A549 (cell line): ENCODE measurements at regions not wholly inside any gene's neighbourhood (a gene's known extent, or its start where the extent isn't known, plus 50 kb on each side); places are given as distances from the start of the nearest gene placed in this dataset.

ENCODE experiments used
- ATAC-seq, 2 experiments: fragments of 200-7000 bp in 1 of 2; fragments of >200 bp in 1 of 2; cut with Nextera tagmentation in 1 of 2; cut with Tn5 transposase in 1 of 2; 3 replicates each; pipeline versions ENCODE4 v1.8.0 to v1.9.1; 2018 to 2020; ENCODE audit warnings: mild to moderate bottlenecking in 1 of 2, moderate library complexity in 1 of 2
- CTCF ChIA-PET: fragments of 300-600 bp; sonication (Branson Sonifier 250); formaldehyde crosslinking; extraction: SDS; loops from one replicate; lab custom pipeline; 2021; ENCODE audit warnings: antibody characterized with exemption, inconsistent platforms; lab: Yijun Ruan, JAX
- POLR2A ChIA-PET: fragments of 350-600 bp; formaldehyde crosslinking; extraction: SDS; loops from one replicate; lab custom pipeline; 2021; ENCODE audit warnings: antibody characterized with exemption, inconsistent platforms; lab: Yijun Ruan, JAX
- DNase-seq, 2 experiments: peaks; one replicate each; pipeline versions ENCODE4 v3.0.0 to v3.0.0-alpha.2; 2011 to 2016; ENCODE audit warnings: low read depth in 1 of 2, low spot score in 1 of 2
- FAIRE-seq: peaks from 2 replicates; lab custom pipeline; 2011; peaks lifted over from hg19 to GRCh38; lab: Jason Lieb, UNC
- H3K27ac ChIP-seq, 2 experiments: fragments of >200 bp; sonication (Bioruptor Twin); formaldehyde crosslinking; 3 replicates each; pipeline ENCODE4 v1.5.1; 2016 to 2017
- H3K4me1 ChIP-seq: fragments of >200 bp; sonication (Bioruptor Twin); formaldehyde crosslinking; 3 replicates; pipeline ENCODE4 v1.6.1; 2016
- H3K4me2 ChIP-seq: fragments of >200 bp; sonication (Bioruptor Twin); formaldehyde crosslinking; 3 replicates; pipeline ENCODE4 v1.6.1; 2016
- H3K4me3 ChIP-seq: fragments of >200 bp; sonication (Bioruptor Twin); formaldehyde crosslinking; 3 replicates; pipeline ENCODE4 v1.5.1; 2016
- H3K9me3 ChIP-seq: fragments of >200 bp; sonication (Bioruptor Twin); formaldehyde crosslinking; 3 replicates; pipeline ENCODE4 v1.6.1; 2016
- CBX8 ChIP-seq: fragments of 200-600 bp; sonication (generic); IDR thresholded peaks from 2 replicates; pipeline ENCODE4 v1.6.1; 2016
- CHD4 ChIP-seq: fragments of 200-600 bp; sonication (generic); IDR thresholded peaks from 2 replicates; pipeline ENCODE4 v1.6.1; 2016; ENCODE audit warnings: antibody characterized with exemption, mild to moderate bottlenecking, borderline replicate concordance
- CTCF ChIP-seq: fragments of >200 bp; sonication (Bioruptor Twin); formaldehyde crosslinking; IDR thresholded peaks from 3 replicates; pipeline ENCODE4 v1.5.1; 2016
- EP300 ChIP-seq, 2 experiments: fragments of >200 bp; sonication (Bioruptor Twin); formaldehyde crosslinking; IDR thresholded peaks; 2 replicates in 1 of 2; 3 replicates in 1 of 2; pipeline ENCODE4 v1.6.1; 2016 to 2017
- ESRRA ChIP-seq: fragments of 150-350 bp; IDR thresholded peaks from 2 replicates; pipeline ENCODE4 v1.6.1; 2014; ENCODE audit warnings: mild to moderate bottlenecking, low read length, borderline replicate concordance
- FOXS1 ChIP-seq: fragments of 250-450 bp; sonication (Bioruptor Pico); IDR thresholded peaks from 2 replicates; pipeline ENCODE4 v1.5.0; 2020; ENCODE audit warnings: mild to moderate bottlenecking, moderate library complexity
- HDAC2 ChIP-seq: fragments of 200-600 bp; sonication (generic); IDR thresholded peaks from 2 replicates; pipeline ENCODE4 v1.6.1; 2016
- HOXB13 ChIP-seq: fragments of 250-450 bp; sonication (Bioruptor Pico); IDR thresholded peaks from 2 replicates; pipeline ENCODE4 v1.5.0; 2020; ENCODE audit warnings: low read depth, mild to moderate bottlenecking, moderate library complexity
- JUN ChIP-seq, 2 experiments: fragments of >200 bp; sonication (Bioruptor Twin); formaldehyde crosslinking; IDR thresholded peaks; 2 replicates in 1 of 2; 3 replicates in 1 of 2; pipeline ENCODE4 v1.6.1; 2016 to 2017
- NFE2L2 ChIP-seq: fragments of 150-350 bp; conservative IDR thresholded peaks from 2 replicates; pipeline ENCODE4 v1.6.1; 2014; ENCODE audit warnings: low read length
- PHF8 ChIP-seq: fragments of 200-600 bp; sonication (generic); IDR thresholded peaks from 2 replicates; pipeline ENCODE4 v1.6.1; 2016; ENCODE audit warnings: low read depth, mild to moderate bottlenecking, antibody characterized with exemption, moderate library complexity, borderline replicate concordance
- RNF2 ChIP-seq: fragments of 200-600 bp; sonication (generic); IDR thresholded peaks from 2 replicates; pipeline ENCODE4 v1.6.1; 2016; ENCODE audit warnings: low read depth, mild to moderate bottlenecking, antibody characterized with exemption, moderate library complexity, borderline replicate concordance
- TP53 ChIP-seq: fragments of 250-450 bp; sonication (Bioruptor Pico); IDR thresholded peaks from 2 replicates; pipeline ENCODE4 v1.5.0; 2021; ENCODE audit warnings: mild to moderate bottlenecking, moderate library complexity
- ZFP36 ChIP-seq: fragments of 450-650 bp; IDR thresholded peaks from 2 replicates; pipeline ENCODE4 v1.6.1; 2014; ENCODE audit warnings: borderline replicate concordance; ENCODE audit not compliant: partially characterized antibody
- ZSCAN20 ChIP-seq: fragments of 250-450 bp; sonication (Bioruptor Pico); IDR thresholded peaks from 2 replicates; pipeline ENCODE4 v1.8.0; 2022; ENCODE audit warnings: mild to moderate bottlenecking, moderate library complexity
- WGBS: methylation state at CpG from one replicate; pipeline ENCODE4 v1.1.6; 2017; ENCODE audit errors: missing lambda C conversion rate; 5-methylcytosine and 5-hydroxymethylcytosine counted together
- TF ChIP-seq, protein P1 (sequence below): IDR thresholded peaks from 2 replicates; pipeline ENCODE4 v1.6.1; 2012
- TF ChIP-seq, protein P2 (sequence below): fragments of 200-600 bp; sonication (generic); IDR thresholded peaks from 2 replicates; pipeline ENCODE4 v1.6.1; 2016; ENCODE audit warnings: antibody characterized with exemption, mild to moderate bottlenecking, moderate library complexity

DNA sequence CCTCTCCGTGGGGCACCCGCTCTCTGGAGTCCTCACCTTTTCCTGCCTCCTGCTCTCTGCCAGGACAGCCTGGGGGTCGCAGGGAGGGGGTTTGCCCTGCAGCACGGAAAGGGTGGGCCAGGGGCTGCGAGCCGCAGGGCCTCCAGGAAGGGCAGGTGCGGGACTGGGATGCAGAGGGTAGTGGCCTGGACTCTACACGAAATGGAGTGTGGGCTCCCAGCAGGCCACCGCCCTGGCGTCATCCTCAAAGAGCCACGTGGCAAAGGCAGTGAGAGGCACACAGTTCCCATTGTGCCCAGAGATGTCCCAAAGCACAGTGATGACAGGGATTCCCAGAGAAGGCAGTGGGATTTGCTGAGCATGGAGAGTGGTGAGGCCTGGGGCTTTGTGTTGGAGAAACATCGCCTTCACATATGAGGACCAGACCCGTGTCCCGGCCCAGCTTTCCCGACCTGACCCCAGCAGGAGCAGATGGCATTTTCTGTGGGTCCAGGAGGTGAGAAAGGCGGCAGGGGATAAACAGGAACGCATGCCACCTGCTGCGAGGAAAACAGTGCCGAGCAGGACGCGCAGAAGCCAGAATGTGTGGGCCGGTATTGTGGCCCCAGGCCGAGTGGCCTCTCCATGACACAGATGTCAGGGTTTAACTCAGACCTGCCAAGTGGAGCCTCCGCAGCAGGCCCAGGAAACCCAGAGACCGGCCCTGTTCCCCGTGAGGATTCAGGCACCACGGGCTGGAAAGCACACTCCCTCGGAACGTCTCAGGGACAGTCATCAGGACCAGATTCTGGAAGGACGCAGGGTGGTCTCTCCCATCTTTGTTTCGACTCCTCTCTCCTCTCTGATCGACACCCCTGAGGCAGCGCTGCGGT lies 855.5 kb upstream of the SALL3 start:
- FAIRE-seq (no peak), DNase-seq (no peak), ATAC-seq (no peak)
- POLR2A ChIA-PET = no interaction called here
- Histone ChIP-seq H3K9me3 (no peaks in the 10 kb centered on the region), H3K4me3 (no peak overlapping the region), H3K27ac (no peak overlapping the region), H3K4me1 (no peaks in the 10 kb centered on the region), H3K4me2 (no peak overlapping the region)
- CTCF ChIA-PET = no interaction called here
- TF ChIP-seq RNF2 (no peak), NFE2L2 (no peak), CBX8 (no peak), ESRRA (no peak), ZFP36 (no peak), EP300 (IDR thresholded peaks at IDR 0.05) (no peak), JUN (IDR thresholded peaks at IDR 0.05) (no peak), PHF8 (no peak), ZSCAN20 (CRISPR knock-in tag) (no peak), HDAC2 (no peak)
- TF ChIP-seq, protein P1, sequence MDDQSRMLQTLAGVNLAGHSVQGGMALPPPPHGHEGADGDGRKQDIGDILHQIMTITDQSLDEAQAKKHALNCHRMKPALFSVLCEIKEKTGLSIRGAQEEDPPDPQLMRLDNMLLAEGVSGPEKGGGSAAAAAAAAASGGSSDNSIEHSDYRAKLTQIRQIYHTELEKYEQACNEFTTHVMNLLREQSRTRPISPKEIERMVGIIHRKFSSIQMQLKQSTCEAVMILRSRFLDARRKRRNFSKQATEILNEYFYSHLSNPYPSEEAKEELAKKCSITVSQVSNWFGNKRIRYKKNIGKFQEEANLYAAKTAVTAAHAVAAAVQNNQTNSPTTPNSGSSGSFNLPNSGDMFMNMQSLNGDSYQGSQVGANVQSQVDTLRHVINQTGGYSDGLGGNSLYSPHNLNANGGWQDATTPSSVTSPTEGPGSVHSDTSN = no peak
- WGBS = 52% methylated on average over 13 of the region's 34 CpGs

GRCh38 chr18:78125206-78125896 lies 854.3 kb upstream of the SALL3 start:
- TF ChIP-seq, protein P2, sequence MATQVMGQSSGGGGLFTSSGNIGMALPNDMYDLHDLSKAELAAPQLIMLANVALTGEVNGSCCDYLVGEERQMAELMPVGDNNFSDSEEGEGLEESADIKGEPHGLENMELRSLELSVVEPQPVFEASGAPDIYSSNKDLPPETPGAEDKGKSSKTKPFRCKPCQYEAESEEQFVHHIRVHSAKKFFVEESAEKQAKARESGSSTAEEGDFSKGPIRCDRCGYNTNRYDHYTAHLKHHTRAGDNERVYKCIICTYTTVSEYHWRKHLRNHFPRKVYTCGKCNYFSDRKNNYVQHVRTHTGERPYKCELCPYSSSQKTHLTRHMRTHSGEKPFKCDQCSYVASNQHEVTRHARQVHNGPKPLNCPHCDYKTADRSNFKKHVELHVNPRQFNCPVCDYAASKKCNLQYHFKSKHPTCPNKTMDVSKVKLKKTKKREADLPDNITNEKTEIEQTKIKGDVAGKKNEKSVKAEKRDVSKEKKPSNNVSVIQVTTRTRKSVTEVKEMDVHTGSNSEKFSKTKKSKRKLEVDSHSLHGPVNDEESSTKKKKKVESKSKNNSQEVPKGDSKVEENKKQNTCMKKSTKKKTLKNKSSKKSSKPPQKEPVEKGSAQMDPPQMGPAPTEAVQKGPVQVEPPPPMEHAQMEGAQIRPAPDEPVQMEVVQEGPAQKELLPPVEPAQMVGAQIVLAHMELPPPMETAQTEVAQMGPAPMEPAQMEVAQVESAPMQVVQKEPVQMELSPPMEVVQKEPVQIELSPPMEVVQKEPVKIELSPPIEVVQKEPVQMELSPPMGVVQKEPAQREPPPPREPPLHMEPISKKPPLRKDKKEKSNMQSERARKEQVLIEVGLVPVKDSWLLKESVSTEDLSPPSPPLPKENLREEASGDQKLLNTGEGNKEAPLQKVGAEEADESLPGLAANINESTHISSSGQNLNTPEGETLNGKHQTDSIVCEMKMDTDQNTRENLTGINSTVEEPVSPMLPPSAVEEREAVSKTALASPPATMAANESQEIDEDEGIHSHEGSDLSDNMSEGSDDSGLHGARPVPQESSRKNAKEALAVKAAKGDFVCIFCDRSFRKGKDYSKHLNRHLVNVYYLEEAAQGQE = no peak
- TF ChIP-seq HOXB13 (CRISPR knock-in tag) (no peak), FOXS1 (no peak), CHD4 (no peak), EP300 (IDR thresholded peaks at IDR 0.05) (no peak), TP53 (no peak), CTCF (no peak), ZSCAN20 (CRISPR knock-in tag) (no peak)
- DNase-seq = no peak
- ChIA-PET CTCF (no interaction called here), POLR2A (no interaction called here)
- no peak overlapping the region for H3K4me3 ChIP-seq
- WGBS = 35% methylated on average over 6 of the region's 7 CpGs
- no peak for ATAC-seq
- no peak overlapping the region for H3K4me2 ChIP-seq
- H3K4me1 ChIP-seq = no peaks in the 10 kb centered on the region
- FAIRE-seq = no peak
- H3K9me3 ChIP-seq = no peaks in the 10 kb centered on the region
- no peak overlapping the region for H3K27ac ChIP-seq
